GM12878 (cell line): ENCODE measurements at regions not wholly inside any gene's neighbourhood (a gene's known extent, or its start where the extent isn't known, plus 50 kb on each side); places are given as distances from the start of the nearest gene placed in this dataset.
"Not testable (repeated sequence)": the region's sequence is repeated elsewhere in the genome, so short reads cannot be mapped to it uniquely, and the experiment has no call there.

Experiments used
- CTCF ChIP-seq, 3 experiments: IDR thresholded peaks in 2 of 3; conservative IDR thresholded peaks in 1 of 3; 2 replicates each; pipeline ENCODE4 v1.5.1; 2011; ENCODE audit warnings: low read depth in 3 of 3, low read length in 3 of 3, mild to moderate bottlenecking in 3 of 3, control low read depth in 2 of 3, moderate library complexity in 2 of 3, inconsistent platforms in 1 of 3, mixed read lengths in 1 of 3; ENCODE audit not compliant: control insufficient read depth in 2 of 3, insufficient read depth in 1 of 3; ENCODE audit errors: extremely low read depth in 1 of 3
- EZH2 ChIP-seq: IDR thresholded peaks from 2 replicates; pipeline ENCODE4 v1.6.1; 2012; ENCODE audit warnings: low read depth, mild to moderate bottlenecking, control low read depth, inconsistent platforms, low read length, borderline replicate concordance; ENCODE audit not compliant: control insufficient read depth
- RAD21 ChIP-seq: IDR thresholded peaks from 2 replicates; pipeline ENCODE4 v1.6.1; 2011; ENCODE audit warnings: mild to moderate bottlenecking, low read depth, low read length, moderate library complexity; ENCODE audit not compliant: insufficient read depth
- TF ChIP-seq, protein P1 (sequence below): IDR thresholded peaks from 2 replicates; pipeline ENCODE4 v1.6.1; 2012; ENCODE audit warnings: mild to moderate bottlenecking, low read depth, low read length
- TF ChIP-seq, protein P2 (sequence below): IDR thresholded peaks from 2 replicates; pipeline ENCODE4 v1.6.1; 2011; ENCODE audit warnings: low read depth, mild to moderate bottlenecking, low read length, moderate library complexity, borderline replicate concordance; ENCODE audit errors: extremely low read depth

GRCh38 chr2:10198482-10198881 is 75.9 kb downstream of the RRM2 start:
- TF ChIP-seq CTCF (IDR thresholded peaks at IDR 0.05 in 2 of 3, conservative IDR thresholded peaks at IDR 0.05 in 1 of 3; ENCODE audit: control insufficient read depth in 2 of 3, extremely low read depth in 1 of 3, insufficient read depth in 1 of 3, low read depth in 3 of 3, low read length in 3 of 3); EZH2; RAD21: not testable (repeated sequence)
- TF ChIP-seq, protein P1, sequence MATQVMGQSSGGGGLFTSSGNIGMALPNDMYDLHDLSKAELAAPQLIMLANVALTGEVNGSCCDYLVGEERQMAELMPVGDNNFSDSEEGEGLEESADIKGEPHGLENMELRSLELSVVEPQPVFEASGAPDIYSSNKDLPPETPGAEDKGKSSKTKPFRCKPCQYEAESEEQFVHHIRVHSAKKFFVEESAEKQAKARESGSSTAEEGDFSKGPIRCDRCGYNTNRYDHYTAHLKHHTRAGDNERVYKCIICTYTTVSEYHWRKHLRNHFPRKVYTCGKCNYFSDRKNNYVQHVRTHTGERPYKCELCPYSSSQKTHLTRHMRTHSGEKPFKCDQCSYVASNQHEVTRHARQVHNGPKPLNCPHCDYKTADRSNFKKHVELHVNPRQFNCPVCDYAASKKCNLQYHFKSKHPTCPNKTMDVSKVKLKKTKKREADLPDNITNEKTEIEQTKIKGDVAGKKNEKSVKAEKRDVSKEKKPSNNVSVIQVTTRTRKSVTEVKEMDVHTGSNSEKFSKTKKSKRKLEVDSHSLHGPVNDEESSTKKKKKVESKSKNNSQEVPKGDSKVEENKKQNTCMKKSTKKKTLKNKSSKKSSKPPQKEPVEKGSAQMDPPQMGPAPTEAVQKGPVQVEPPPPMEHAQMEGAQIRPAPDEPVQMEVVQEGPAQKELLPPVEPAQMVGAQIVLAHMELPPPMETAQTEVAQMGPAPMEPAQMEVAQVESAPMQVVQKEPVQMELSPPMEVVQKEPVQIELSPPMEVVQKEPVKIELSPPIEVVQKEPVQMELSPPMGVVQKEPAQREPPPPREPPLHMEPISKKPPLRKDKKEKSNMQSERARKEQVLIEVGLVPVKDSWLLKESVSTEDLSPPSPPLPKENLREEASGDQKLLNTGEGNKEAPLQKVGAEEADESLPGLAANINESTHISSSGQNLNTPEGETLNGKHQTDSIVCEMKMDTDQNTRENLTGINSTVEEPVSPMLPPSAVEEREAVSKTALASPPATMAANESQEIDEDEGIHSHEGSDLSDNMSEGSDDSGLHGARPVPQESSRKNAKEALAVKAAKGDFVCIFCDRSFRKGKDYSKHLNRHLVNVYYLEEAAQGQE, result not testable (repeated sequence)
- TF ChIP-seq, protein P2, sequence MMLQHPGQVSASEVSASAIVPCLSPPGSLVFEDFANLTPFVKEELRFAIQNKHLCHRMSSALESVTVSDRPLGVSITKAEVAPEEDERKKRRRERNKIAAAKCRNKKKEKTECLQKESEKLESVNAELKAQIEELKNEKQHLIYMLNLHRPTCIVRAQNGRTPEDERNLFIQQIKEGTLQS, result not testable (repeated sequence)
